ENCODE measurements at regions not wholly inside any gene's neighbourhood (a gene's known extent, or its start where the extent isn't known, plus 50 kb on each side); places are given as distances from the start of the nearest gene placed in this dataset.

GRCh38 chr4:93981594-93981993 is 153.0 kb downstream of the ATOH1 start:
- H3K27ac ChIP-seq = no peak overlapping the region
- TF ChIP-seq CTCF (conservative IDR thresholded peaks at IDR 0.05) = no peak

- no peak for TF ChIP-seq CTCF (conservative IDR thresholded peaks at IDR 0.05)
- H3K27ac ChIP-seq = no peak overlapping the region
These were observed 153.7 kb downstream of the ATOH1 start for GRCh38 chr4:93982255-93982654.

DNA sequence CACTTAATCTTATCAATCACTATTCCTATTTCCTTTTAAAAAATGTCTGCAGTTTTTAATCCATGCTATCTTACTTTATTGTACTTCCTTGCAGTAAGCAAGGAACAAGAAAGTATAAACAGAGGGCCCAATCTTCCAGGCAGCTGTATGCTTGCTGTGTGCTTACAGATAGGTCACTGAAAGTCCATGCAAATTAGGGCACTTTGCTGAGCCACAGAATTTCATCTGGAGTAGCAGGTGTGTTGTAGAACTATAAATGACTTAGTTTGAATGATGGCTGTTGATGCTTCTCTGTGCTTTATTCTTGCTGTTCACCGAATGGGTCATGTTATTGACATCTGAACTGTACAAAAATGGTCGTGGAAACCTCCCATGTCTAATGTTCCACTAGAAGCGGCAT is 154.6 kb downstream of the ATOH1 start:
- TF ChIP-seq CTCF (conservative IDR thresholded peaks at IDR 0.05) = no peak
- H3K27ac ChIP-seq = no peak overlapping the region

DNA sequence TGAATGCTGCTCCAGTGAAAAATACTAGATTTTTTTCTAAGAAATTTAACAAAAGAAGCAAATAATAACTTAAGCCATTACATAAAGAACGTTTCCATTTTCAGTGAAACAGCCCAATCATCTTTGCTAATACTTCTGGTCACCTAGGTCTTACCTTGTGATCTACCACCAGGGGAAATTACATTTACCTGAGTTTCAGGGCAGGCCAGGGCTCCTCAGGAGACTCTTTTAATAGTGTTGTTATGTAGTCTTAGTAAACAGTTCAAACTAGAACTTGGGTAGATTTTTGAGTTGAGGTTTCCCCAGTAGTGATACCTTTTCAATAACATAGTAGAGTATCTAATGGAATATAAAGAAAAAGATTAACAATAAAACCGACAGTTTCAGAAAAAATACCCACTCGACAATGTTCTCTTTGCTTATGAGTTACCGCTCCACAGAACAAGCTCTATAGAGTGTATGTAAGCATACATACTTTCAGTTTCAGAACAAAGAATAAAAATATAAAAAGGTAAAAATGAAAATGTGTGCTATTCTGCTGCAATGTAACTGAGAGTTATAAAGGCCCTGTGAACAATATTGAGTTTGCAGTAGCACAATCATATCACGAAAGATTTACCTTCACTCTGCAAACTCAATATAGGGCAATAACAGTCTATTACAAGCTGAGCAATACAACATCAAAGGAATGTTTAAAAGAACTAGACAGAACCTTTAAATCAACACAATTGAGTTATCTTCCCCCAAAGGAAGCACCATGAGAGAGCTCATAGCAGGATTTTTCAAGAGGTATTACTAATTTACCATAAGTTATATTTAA is 165.8 kb downstream of the ATOH1 start:
- no peak overlapping the region for H3K27ac ChIP-seq
- no peak for TF ChIP-seq CTCF (conservative IDR thresholded peaks at IDR 0.05)

DNA sequence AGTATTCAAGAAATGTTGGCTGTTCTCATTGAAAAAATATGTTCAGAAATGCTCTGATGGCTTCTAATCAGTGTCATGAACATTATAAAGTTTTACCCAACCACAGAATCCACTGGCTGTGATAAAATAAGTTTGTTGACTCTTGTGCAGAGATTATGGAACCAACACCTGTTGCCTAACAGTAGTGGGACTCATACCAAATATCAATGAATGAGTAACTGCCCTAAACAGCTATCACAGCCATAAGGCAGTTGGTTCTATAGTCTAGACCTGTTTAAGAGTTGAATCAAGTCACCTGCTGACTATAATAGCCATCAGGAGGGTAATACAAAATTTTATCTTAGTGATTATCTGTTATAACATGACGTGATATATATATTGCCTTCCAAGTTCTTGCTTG is 168.3 kb downstream of the ATOH1 start:
- H3K27ac ChIP-seq = no peak overlapping the region
- TF ChIP-seq CTCF (conservative IDR thresholded peaks at IDR 0.05) = no peak

- H3K27ac ChIP-seq = no peak overlapping the region
- no peak; the same call in 1 of the 2 replicates for TF ChIP-seq CTCF (conservative IDR thresholded peaks at IDR 0.05)
These were observed 172.0 kb downstream of the ATOH1 start for GRCh38 chr4:94000559-94000958.

DNA sequence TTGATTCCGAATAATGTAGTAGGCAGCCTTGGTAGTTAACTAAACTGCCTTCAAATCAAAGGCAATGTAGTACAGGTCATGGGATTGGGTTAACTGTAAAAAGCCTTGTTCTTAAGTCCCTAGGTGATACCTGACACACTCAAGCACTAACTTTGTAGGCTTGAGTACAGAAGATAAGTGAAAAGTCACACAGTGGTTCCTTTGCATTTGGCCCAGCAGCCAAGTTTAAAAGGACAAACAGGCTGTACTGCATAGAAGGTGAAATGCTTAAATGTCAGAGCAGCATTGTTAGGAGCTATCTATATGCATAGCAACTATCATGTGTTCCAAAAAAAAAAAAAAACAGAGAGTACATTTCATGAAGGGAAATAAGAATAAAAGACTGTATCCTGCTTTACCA is 178.4 kb downstream of the ATOH1 start:
- H3K27ac ChIP-seq = no peak overlapping the region
- TF ChIP-seq CTCF (conservative IDR thresholded peaks at IDR 0.05) = no peak

All from VCaP (cell line).